Dedifferentiated amniotic fluid mesenchymal stem cell (primary cell): ENCODE measurements at regions not wholly inside any gene's neighbourhood (a gene's known extent, or its start where the extent isn't known, plus 50 kb on each side); places are given as distances from the start of the nearest gene placed in this dataset.

Experiments
- DNase-seq: peaks from one replicate; pipeline ENCODE4 v3.0.0-alpha.2; 2016; ENCODE audit errors: extremely low spot score

- DNase-seq, result no peak
These were observed 1026.6 kb downstream of the BRD1 start for GRCh38 chr22:48800886-48801607.

- no peak for DNase-seq
These were observed 1027.4 kb downstream of the BRD1 start for GRCh38 chr22:48800036-48800885.

DNA sequence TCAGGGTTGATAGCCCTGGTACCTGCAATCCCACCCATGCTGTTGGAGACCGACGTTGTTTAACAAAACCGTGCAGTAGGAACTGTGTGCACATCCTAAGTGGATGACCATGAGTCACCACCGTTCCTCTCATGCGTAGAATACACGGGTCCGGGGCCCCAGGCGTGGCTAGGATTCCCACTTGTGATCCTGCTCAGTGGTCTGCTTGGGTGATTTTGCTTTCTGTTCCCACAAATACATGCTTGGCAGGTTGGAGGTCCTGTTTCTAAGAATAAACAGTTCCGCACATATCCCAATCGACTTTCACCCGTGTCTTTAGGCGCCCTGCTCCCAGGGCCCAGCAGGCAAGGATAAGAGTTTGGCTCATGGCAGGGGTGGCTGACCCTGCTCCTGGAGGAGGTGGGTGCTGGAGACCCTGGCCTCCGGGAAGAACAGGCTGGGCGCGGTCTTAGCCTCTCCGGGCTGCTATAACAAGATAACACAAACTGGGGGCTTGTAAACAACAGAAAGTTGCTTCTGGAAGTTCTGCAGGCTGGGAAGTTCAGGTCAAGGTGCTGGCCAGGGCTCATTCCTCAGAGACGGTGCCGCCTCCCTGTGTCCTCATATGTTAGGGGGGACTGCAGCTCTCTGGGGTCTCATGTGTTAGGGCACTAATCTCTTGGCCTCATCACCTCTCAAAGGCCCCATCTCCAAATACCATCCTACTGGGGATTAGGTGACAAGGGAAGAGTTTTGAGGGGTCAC, 1028.3 kb downstream of the BRD1 start:
- DNase-seq, result no peak

GRCh38 chr22:48798281-48799226, 1029.1 kb downstream of the BRD1 start:
- no peak for DNase-seq

DNA sequence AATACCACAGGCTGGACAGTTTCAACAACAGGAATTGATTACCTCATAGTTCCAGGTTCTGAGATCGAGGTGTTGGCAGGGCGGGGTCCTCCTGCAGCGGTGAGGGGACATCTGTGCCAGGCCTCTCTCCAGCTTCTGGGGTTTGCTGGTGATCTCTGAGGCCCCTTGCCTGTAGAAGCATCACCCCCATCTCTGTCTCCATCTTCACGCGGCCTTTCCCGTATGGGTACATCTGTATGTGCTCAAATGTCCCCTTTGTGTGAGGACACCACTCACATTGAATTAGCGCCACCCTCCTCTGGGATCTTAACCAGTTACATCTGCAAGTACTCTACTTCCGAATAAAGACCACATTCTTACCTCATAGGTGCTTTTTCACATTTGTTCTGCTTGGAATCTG, 1029.9 kb downstream of the BRD1 start:
- no peak for DNase-seq

DNA sequence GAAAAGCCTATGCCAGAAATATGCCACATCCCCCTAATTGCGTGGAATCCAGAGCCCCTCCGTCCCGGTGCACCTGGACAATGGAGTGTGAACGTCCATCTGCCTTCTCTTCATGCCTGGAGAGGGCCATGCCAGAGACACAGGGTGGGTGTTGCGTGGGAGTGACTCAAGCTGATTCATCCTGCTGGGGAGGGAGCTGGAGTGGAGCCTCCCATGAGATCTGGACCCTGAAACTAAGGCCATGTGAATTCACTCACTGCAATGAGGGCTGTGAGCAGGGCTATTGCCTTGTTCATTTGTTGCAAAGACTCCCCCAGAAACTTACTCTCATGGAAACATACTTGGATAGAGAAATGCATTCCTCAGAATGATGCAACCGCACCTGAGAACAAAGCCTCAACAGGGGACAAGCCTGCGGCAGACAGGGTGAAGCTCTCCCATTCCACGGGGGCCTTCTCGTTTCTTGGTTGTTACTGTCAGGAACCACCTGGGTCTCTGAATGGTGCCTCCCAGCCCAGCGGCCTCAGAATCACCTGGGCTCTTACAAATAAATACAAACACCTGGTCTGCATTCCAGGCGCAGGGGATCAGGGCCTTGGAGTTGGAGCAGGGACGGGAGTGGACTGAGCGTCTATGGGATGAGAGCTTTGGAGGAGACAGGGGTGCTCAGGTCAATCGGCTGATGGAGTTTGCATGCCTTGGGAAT, 1031.2 kb downstream of the BRD1 start:
- DNase-seq, result no peak

- DNase-seq, result no peak
These were observed 1032.0 kb downstream of the BRD1 start for GRCh38 chr22:48795664-48796063.

DNA sequence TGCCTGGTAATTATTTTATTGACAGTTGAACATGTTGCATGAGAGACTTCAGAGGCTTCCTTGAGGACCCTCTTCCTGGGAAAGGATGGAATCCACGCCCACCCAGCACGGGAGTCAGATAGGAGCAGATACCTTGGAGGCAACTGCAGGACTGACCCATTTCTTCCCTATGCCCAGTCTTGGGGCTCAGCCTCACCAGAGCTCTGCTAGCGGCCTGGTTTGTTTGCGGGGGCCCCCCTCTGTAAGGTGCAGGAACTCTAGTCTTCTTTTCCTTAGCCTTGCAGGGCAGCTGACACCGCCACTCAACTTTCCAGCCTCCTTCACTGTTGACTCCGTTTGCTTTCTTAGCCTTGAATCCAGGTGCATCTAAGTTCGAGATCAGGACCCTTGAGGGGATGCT, 1032.8 kb downstream of the BRD1 start:
- DNase-seq, result no peak

DNA sequence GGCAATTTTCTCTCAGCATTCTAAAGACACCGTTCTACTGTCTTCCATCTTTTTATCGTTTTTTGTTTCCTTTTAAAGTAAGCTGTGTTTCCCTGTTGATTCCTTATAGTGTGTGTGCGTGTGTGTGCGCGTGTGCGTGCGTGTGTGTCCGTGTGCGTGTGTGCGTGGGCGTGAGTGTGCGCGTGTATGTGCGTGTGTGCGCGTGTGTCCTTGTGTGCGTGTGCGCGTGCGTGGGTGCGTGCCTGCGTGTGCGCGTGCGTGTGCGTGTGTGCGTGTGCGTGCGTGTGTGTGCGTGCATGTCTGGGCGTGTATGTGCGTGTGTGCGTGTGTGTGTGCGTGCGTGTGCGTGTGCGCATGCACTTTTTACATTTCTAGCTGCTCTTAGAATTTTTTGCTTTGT, 1033.7 kb downstream of the BRD1 start:
- DNase-seq, result no peak

- no peak for DNase-seq
These were observed 1041.0 kb downstream of the BRD1 start for GRCh38 chr22:48786679-48786996.

DNA sequence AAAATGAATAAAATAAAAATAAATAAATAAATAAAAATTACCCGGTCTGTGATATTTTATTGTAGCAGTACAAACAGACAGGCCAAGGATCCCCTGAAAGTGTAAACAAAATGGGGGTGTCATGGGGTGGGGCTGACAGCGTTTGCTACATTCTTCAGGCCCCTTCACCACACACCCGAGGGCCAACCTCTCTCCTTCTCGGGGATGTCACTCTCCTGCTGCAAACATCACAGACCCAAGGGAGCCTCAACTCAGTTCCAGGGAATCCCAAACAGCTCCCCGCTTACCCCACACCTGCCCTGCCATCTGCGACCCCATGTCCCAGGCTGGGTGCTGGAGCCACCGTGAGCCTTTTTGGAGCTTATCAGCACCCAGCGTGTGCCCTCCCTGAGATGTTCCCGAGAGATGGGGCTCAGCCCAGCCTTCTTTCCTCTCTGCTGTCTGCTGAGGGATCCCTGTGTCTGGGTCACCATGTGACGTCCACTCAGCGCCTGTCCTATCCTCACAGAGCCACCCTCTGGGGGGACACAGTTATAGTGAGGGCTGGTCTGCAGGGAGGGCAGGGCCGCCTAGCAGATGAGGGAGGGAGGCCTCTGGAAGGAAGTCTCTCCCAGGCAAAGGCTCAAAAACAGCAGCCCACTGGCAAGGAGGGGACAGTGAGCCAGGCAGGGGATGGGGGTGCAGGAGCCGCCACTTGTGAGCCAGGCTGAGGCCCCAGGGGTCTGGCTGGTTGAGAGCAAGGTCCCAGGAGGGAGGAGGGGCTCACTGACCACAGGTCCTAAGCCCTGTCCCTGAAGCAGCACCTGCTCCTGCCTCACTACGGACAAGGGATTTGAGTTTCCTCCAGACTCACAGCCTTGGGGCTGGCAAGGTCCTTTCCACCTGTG, 1041.6 kb downstream of the BRD1 start:
- DNase-seq, result no peak

DNA sequence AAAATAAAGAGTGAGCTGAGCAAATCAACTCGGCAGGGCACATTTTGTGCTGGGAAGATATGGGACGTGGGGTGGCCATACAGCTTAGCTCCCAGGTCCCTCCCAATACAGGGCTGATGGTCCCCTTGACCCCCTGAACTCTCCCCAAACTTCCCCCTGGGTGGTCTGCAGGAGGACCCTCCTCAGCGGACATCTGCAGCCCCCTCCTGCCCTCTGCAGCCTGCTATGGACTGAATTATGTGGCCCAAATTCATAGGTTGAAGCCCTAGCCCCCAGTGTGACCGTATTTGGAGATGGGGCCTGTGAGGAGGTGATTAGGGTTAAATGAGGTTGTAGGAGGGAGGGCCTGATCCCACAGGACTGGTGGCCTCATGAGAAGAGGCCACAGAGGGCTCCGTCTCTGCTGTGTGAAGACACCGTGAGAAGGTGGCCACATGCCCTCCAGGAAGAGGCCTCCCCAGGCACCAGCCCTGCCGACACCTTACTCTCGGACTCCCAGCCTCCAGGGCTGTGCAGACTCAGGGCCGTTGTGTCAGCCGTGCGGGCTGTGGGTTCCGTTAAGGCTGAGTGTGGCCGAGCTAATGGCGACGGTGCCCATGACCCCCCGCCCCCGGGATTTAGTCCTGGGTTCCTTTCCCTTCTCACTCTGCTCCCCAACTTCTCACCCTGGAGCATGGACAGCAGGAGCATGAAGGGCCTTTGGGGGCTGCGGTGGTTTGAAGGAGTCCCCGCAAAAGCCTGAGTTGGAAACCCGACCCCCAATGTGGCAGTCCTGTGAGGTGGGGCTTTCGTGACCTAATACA, 1042.8 kb downstream of the BRD1 start:
- DNase-seq, result no peak

GRCh38 chr22:48783821-48784266, 1043.8 kb downstream of the BRD1 start:
- DNase-seq, result no peak

DNA sequence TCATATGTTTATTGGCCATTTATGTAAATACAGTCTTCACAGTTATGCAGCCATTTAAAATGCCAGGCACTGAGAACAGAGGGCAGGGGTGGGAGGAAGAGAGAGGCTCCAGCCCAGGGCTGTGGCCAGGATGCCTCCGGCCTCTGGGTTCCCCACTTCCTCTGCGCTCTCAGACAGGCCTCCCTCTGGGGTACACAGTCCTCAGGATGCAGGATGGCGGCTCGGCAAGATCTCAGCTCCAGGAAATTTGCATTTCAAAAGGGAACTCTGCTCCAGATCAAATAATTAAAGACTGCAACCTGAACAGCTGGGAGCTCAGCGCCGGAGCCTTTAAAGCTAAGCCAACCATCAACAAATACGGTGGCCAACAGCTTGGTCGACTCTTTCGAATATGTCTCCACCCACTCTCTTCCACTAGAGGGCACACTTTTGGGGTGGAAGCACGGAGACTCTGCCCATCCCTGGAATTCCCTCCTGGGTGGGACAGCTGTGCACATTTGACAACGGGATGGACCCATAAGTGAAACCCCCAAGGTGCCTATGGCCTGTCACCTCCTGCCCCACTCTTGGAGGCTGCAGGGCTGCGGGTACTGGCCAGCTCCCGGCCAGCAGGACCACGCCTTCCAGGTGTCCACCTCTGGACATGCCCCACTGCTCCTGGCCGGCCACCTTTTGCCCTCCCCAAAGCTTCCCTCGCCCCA, 1044.7 kb downstream of the BRD1 start:
- no peak for DNase-seq

DNA sequence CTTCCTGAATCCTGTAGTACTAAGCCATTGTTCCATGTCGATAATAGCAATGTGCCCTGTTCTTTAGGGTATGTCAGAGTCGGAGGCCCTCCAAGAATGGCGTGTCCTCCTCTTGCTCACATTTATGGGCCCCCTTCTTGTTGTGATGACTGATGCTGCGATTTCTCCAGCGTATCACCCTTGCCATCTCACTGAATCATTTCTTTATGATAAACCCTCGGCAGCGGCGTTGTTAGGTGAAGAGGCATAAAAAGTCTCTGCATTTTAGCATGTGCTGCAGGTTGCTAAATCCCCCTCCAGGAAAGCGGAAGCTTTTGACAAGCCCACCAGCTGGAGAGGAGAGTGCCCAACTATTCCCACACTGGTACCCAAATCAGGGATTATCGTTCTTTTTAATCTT, 1045.3 kb downstream of the BRD1 start:
- DNase-seq, result no peak

GRCh38 chr22:48781868-48782267, 1045.8 kb downstream of the BRD1 start:
- no peak for DNase-seq

DNA sequence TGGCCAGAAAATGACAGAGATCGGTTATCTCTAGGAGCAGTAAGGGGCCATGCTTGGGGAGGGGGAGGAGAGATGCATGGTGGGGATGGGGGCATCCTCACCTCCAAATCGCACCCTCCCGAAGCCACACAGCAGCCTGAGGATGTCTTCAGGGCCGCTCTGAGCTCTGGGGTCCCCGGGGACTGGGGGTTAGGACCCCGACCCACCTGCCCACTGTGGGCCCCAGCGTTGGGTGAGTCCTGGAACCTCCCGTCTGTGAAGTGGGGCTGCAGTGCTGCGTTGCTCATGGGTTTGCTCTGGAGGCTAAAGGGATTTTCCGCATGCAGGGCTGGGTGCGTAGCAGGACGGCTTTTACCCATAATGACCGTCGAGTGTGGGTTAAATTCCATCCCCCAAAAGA, 1046.3 kb downstream of the BRD1 start:
- no peak for DNase-seq

- no peak for DNase-seq
These were observed 1046.9 kb downstream of the BRD1 start for GRCh38 chr22:48780597-48781277.
